T-cell (primary cell): ENCODE measurements at regions not wholly inside any gene's neighbourhood (a gene's known extent, or its start where the extent isn't known, plus 50 kb on each side); places are given as distances from the start of the nearest gene placed in this dataset.

Experiments
- ATAC-seq, 4 experiments: fragments of 200-7000 bp in 3 of 4; fragments of 150-1000 bp in 1 of 4; cut with Tn5 transposase; replicated peaks in 1 of 4; 1 replicate in 3 of 4; 2 replicates in 1 of 4; pipeline ENCODE4 v1.10.0; 2021; ENCODE audit warnings: moderate library complexity in 3 of 4, mild to moderate bottlenecking in 2 of 4, moderate number of reproducible peaks in 1 of 4
- CTCF ChIA-PET, 2 donors: fragments of 300-600 bp; sonication (Branson Sonifier 250); formaldehyde crosslinking; loops; one replicate each; lab custom pipeline; 2022; ENCODE audit warnings: antibody characterized with exemption in 2 of 2; lab: Charles Lee
- POLR2A ChIA-PET, 2 donors: fragments of 300-600 bp; sonication (Branson Sonifier 250); formaldehyde crosslinking; loops; one replicate each; lab custom pipeline; 2022; ENCODE audit warnings: antibody characterized with exemption in 2 of 2; lab: Charles Lee
- DNase-seq, 35 experiments: peaks; one replicate each; pipeline versions ENCODE4 v3.0.0 to v3.0.0-alpha.2; 2013 to 2023
- H3K27ac ChIP-seq: one replicate; pipeline ENCODE4 v1.5.1; 2013; ENCODE audit warnings: low read length
- H3K27me3 ChIP-seq, 2 experiments: replicated peaks in 1 of 2; 1 replicate in 1 of 2; 2 replicates in 1 of 2; pipeline versions ENCODE4 v1.6.1 to v1.7.0; 2013; ENCODE audit warnings: low read length in 1 of 2, mixed read lengths in 1 of 2; ENCODE audit not compliant: control insufficient read depth in 2 of 2, insufficient read depth in 2 of 2; ENCODE audit errors: extremely low read depth in 1 of 2
- H3K36me3 ChIP-seq, 2 donors: 1 replicate in 1 of 2; 2 replicates in 1 of 2; pipeline versions ENCODE4 v1.6.1 to v1.7.0; 2013; ENCODE audit warnings: low read length in 1 of 2; ENCODE audit not compliant: control insufficient read depth in 2 of 2, insufficient read depth in 1 of 2; ENCODE audit errors: extremely low read depth in 1 of 2
- H3K4me1 ChIP-seq, 2 experiments: 1 replicate in 1 of 2; 2 replicates in 1 of 2; pipeline versions ENCODE4 v1.6.1 to v1.7.0; 2013; ENCODE audit warnings: low read length in 2 of 2, mixed read lengths in 1 of 2; ENCODE audit not compliant: insufficient read depth in 2 of 2, control insufficient read depth in 1 of 2; ENCODE audit errors: extremely low read depth in 1 of 2
- H3K4me3 ChIP-seq, 2 donors: 1 replicate in 1 of 2; 2 replicates in 1 of 2; pipeline versions ENCODE4 v1.5.1 to v1.7.0; 2013; ENCODE audit warnings: mild to moderate bottlenecking in 2 of 2, low read length in 1 of 2, moderate library complexity in 1 of 2; ENCODE audit not compliant: control insufficient read depth in 1 of 2; ENCODE audit errors: extremely low read depth in 1 of 2
- H3K9me3 ChIP-seq: 2 replicates; pipeline ENCODE4 v1.7.0; 2013
- H3K27ac Mint-ChIP-seq, 2 donors: one replicate each; pipeline ENCODE4 v1.8.0; 2020 to 2021; ENCODE audit warnings: mild to moderate bottlenecking in 2 of 2, mixed read lengths in 2 of 2
- H3K27me3 Mint-ChIP-seq, 2 donors: one replicate each; pipeline ENCODE4 v1.8.0; 2021 to 2022; ENCODE audit warnings: mixed read lengths in 2 of 2
- H3K36me3 Mint-ChIP-seq: one replicate; pipeline ENCODE4 v1.8.0; 2021; ENCODE audit warnings: mixed read lengths
- H3K4me1 Mint-ChIP-seq, 3 donors: one replicate each; pipeline ENCODE4 v1.8.0; 2020 to 2022; ENCODE audit warnings: mixed read lengths in 3 of 3, mild to moderate bottlenecking in 1 of 3
- H3K4me3 Mint-ChIP-seq, 3 donors: one replicate each; pipeline ENCODE4 v1.8.0; 2020 to 2022; ENCODE audit warnings: mild to moderate bottlenecking in 3 of 3, mixed read lengths in 3 of 3, moderate library complexity in 3 of 3
- H3K9me3 Mint-ChIP-seq, 3 donors: one replicate each; pipeline ENCODE4 v1.8.0; 2020 to 2022; ENCODE audit warnings: mixed read lengths in 3 of 3
- WGBS: methylation state at CpG from one replicate; pipeline ENCODE4 v1.1.5; 2013; ENCODE audit warnings: missing lambda C conversion rate; ENCODE audit not compliant: insufficient coverage; 5-methylcytosine and 5-hydroxymethylcytosine counted together

DNA sequence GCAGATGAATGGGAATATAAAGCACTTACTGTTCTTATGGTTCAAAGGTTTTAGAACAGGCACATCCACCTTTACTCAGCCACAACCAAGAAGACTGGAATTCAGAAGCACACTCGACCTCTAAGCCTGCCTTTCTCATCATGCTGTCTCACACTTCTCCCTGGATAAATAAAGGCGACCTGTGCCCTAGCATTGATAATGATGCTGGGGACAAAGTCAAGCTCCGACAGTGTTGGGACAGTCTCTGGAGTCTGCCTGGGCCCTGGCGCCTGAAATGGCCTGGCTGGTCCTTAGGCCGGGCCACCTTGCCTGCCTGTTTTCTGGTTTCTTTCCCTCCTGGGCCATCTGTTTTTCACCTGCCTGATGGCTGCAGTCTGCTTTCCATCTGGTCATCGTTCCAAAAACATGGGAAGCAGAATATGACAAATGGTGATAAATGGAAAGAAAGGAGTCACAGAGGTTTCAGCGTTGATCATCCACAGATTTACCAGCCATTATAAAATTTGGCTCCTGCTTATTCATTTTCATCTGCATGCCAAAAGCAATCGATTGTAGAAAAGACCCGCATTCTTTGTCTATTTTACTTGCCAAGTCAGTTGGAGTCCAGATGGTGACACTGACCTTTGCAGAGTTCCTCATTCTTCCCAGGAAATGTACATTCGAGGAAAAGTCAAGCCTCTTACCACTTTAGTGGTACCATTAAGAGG lies 91.2 kb upstream of the KCNJ15 start:
- peaks cover 0 to 6% of the 10 kb centered on the region in 2 donors for H3K27me3 Mint-ChIP-seq
- no peaks in the 10 kb centered on the region for H3K9me3 Mint-ChIP-seq
- no peak overlapping the region for H3K27ac Mint-ChIP-seq
- no peaks in the 10 kb centered on the region for H3K36me3 Mint-ChIP-seq
- ATAC-seq (no peak), DNase-seq (no peak)
- H3K4me1 ChIP-seq = no peaks in the 10 kb centered on the region
- H3K4me3 Mint-ChIP-seq = no peak overlapping the region
- H3K36me3 ChIP-seq = no peaks in the 10 kb centered on the region
- peaks cover 0 to 3% of the 10 kb centered on the region in 2 experiments for H3K27me3 ChIP-seq
- CTCF ChIA-PET = no interaction called here
- POLR2A ChIA-PET = no interaction called here
- no peak overlapping the region for H3K27ac ChIP-seq
- WGBS = 86% methylated on average over 7 of the region's 10 CpGs
- no peaks in the 10 kb centered on the region for H3K9me3 ChIP-seq
- H3K4me1 Mint-ChIP-seq = no peaks in the 10 kb centered on the region
- H3K4me3 ChIP-seq = no peak overlapping the region

DNA sequence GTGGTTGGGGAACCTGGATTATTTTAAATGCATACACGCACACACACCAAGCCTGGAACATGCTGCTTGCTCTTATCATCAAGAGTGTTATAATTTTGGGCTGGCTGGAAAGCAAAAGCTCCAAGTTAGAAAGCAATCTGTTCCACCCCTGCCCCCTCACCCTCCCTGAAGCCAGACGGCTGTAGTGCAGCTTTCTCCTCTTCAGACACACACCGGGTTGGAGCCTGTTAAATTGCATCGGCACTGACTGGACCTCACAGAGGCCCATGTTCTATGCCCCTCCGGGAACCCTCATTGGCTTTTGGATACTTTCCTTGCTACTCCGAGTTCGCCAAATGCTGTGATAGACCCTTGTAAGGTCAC lies 90.6 kb upstream of the KCNJ15 start:
- no peak for DNase-seq

DNA sequence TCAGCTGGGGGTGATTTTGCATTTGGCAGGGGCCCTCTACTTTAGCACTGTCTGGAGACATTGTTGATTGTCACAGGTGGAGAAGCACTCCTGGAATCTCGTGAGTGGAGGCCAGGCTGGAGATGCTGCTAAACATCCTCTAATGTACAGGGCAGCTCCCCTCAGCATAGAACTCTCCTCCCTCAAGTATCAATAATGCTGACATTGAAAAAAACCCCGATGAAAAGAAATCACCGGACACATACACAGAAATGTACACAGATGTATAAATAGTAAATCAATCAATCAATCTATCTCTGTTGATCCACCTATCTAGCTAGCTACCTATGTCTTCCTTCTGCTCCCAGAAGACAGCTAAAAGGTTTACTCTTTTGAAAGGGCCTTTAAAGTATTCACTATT lies 89.4 kb upstream of the KCNJ15 start:
- no peaks in the 10 kb centered on the region for H3K36me3 ChIP-seq
- WGBS = 80% methylated on average over 1 of the region's 3 CpGs
- H3K27ac Mint-ChIP-seq = no peak overlapping the region
- H3K4me3 Mint-ChIP-seq = no peak overlapping the region
- ATAC-seq (no peak), DNase-seq (no peak)
- H3K36me3 Mint-ChIP-seq = no peaks in the 10 kb centered on the region
- H3K9me3 Mint-ChIP-seq = no peaks in the 10 kb centered on the region
- H3K27me3 ChIP-seq = peaks cover 0 to 3% of the 10 kb centered on the region in 2 experiments
- no peaks in the 10 kb centered on the region for H3K4me1 ChIP-seq
- peaks cover 0 to 10% of the 10 kb centered on the region in 2 donors for H3K27me3 Mint-ChIP-seq
- no peaks in the 10 kb centered on the region for H3K9me3 ChIP-seq
- H3K27ac ChIP-seq = no peak overlapping the region
- CTCF ChIA-PET = no interaction called here
- H3K4me3 ChIP-seq = no peak overlapping the region
- POLR2A ChIA-PET = no interaction called here
- H3K4me1 Mint-ChIP-seq = no peaks in the 10 kb centered on the region

More for the DNA sequence above, 90.6 kb upstream of the KCNJ15 start:
- Mint-ChIP-seq H3K27ac (no peak overlapping the region), H3K9me3 (no peaks in the 10 kb centered on the region), H3K4me1 (no peaks in the 10 kb centered on the region), H3K27me3 (peaks cover 0 to 6% of the 10 kb centered on the region in 2 donors), H3K36me3 (no peaks in the 10 kb centered on the region), H3K4me3 (no peak overlapping the region)
- ATAC-seq = no peak
- Histone ChIP-seq H3K36me3 (no peaks in the 10 kb centered on the region), H3K9me3 (no peaks in the 10 kb centered on the region), H3K27ac (no peak overlapping the region), H3K27me3 (peaks cover 0 to 3% of the 10 kb centered on the region in 2 experiments), H3K4me3 (no peak overlapping the region), H3K4me1 (no peaks in the 10 kb centered on the region)
- ChIA-PET POLR2A (no interaction called here), CTCF (interaction anchor here in 1 of 2 donors (0.5 kb wide), 1 partner anchor 181 kb away, joined by 5 read pairs; no protein-coding TSS in a partner anchor)
- 71% methylated on average over 3 of the region's 7 CpGs for WGBS

DNA sequence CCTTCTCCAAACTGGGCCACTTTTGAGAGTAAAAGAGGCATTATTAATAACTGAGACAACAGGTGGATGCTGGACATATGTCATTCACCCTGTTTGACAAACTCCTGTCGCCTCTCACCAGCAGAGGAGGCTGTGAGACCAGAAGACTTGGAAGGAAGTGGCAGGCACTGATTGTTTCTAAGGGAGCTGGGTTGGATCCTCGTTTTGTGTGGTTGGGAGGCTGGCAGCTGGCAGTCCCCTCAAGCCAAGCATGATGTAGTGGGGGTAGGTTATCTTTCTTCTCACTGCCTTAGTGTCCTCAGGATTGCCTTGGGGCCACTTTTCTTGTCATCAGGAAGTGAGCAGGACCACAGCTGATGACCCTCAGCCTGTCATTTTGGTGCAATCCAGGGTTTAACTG lies 86.5 kb upstream of the KCNJ15 start:
- Histone ChIP-seq H3K4me3 (no peak overlapping the region), H3K9me3 (no peaks in the 10 kb centered on the region), H3K36me3 (no peaks in the 10 kb centered on the region), H3K27ac (no peak overlapping the region), H3K27me3 (peaks cover 0 to 3% of the 10 kb centered on the region in 2 experiments), H3K4me1 (no peaks in the 10 kb centered on the region)
- Mint-ChIP-seq H3K4me3 (no peak overlapping the region), H3K4me1 (no peaks in the 10 kb centered on the region), H3K36me3 (no peaks in the 10 kb centered on the region), H3K27me3 (peaks cover 0 to 3% of the 10 kb centered on the region in 2 donors), H3K9me3 (no peaks in the 10 kb centered on the region), H3K27ac (no peak overlapping the region)
- ATAC-seq = no peak
- no CpG with 5 or more reads among the region's 2 CpGs for WGBS
- ChIA-PET POLR2A (no interaction called here), CTCF (interaction anchor here in 1 of 2 donors (0.8 to 1.4 kb wide), 2 partner anchors 47 to 182 kb away, joined by 3 to 6 read pairs; no protein-coding TSS in a partner anchor)
- peak in 3 of 35 experiments; percentile 2 to 14 (median 11) for DNase-seq

DNA sequence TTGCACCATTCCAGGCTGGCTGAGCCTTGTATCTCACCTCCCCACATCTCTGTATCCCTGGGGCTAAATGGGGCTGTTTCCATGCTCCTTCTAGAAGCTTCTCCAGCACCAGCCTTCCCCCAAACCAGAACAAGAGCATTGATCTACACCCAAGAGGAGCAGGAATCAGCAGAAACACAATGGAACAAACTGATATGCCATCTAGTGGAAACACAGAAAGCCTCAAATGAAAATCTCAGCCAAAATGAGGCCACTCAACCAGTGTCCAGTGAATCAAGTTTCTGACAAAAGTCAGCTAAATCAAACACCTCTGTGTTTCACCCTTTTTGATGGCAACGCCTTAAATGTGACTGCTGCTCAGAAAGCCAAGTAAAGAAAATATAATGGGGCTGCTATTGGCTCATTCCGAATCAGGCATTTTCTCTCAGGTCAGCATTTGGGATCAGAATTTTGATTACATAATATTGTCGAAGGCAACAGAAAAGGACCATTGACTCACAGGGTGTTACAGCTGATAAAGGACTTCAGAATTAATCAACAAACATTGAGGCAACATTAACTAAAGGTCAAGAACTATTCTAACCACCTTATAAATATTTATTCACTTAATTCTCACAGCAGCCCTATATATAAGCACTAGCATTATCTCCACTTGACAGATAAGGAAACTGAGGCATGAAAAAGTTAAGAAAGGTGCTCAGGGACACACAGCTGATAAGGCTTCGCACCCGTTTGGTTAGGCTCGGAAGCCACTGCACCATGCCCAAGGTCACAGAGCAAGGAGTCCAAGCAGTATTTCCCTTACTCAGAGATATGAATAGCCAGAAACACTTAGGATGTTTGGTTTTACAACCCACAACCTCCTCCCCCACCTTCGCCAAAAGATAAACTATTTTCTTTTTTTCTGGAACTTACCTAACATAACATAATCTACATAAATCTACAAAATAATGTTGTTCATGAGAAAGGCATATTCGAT lies 85.8 kb upstream of the KCNJ15 start:
- WGBS = 85% methylated on average over 4 of the region's 8 CpGs
- Histone ChIP-seq H3K4me3 (no peak overlapping the region), H3K9me3 (no peaks in the 10 kb centered on the region), H3K27ac (no peak overlapping the region), H3K27me3 (peaks cover 0 to 3% of the 10 kb centered on the region in 2 experiments), H3K36me3 (no peaks in the 10 kb centered on the region), H3K4me1 (no peaks in the 10 kb centered on the region)
- H3K4me3 Mint-ChIP-seq = no peak overlapping the region
- H3K36me3 Mint-ChIP-seq = no peaks in the 10 kb centered on the region
- H3K27ac Mint-ChIP-seq = no peak overlapping the region
- no peaks in the 10 kb centered on the region for H3K9me3 Mint-ChIP-seq
- no peak for ATAC-seq
- H3K4me1 Mint-ChIP-seq = no peaks in the 10 kb centered on the region
- H3K27me3 Mint-ChIP-seq = peaks cover 0 to 3% of the 10 kb centered on the region in 2 donors
- POLR2A ChIA-PET = no interaction called here
- CTCF ChIA-PET = interaction anchor here in 1 of 2 donors (0.8 to 1.4 kb wide), 2 partner anchors 46 to 182 kb away, joined by 3 to 6 read pairs; no protein-coding TSS in a partner anchor
- no peak for DNase-seq

DNA sequence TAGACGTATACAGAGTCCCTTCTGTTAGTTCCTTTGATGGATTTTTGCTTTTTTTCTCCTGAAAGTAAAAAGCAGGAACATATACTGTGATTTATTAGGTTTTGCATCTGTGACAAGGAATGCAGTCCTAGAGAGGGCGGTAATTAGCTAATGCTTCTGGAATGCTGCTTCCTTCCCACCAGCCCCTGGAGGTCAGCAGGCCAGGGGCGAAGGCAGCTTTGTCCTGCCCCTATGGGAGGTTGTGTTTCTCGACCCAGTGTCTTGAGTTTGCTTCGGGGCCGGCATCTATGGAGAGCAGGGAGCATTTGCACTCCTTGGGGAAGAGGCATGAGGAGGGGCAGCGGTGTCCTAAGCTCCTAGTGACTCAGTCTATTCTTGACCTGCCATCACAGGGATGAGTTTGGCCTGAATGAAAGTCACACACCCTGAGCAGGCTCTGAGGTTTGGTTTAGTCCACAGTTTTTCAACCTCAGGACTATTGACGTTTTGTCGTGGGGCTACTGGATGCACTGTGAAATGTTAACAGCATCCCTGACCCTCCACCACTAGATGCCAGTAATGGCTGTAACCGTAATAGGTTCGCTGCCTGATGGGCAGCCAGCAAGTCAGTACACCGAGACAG lies 85.0 kb upstream of the KCNJ15 start:
- Mint-ChIP-seq H3K36me3 (no peaks in the 10 kb centered on the region), H3K9me3 (no peaks in the 10 kb centered on the region), H3K4me3 (no peak overlapping the region), H3K27ac (no peak overlapping the region), H3K4me1 (no peaks in the 10 kb centered on the region), H3K27me3 (peaks cover 0 to 3% of the 10 kb centered on the region in 2 donors)
- Histone ChIP-seq H3K36me3 (no peaks in the 10 kb centered on the region), H3K4me3 (no peak overlapping the region), H3K27me3 (peaks cover 0 to 3% of the 10 kb centered on the region in 2 experiments), H3K9me3 (no peaks in the 10 kb centered on the region), H3K27ac (no peak overlapping the region), H3K4me1 (no peaks in the 10 kb centered on the region)
- peak in 1 of 35 experiments; percentile 1 for DNase-seq
- ATAC-seq = no peak
- ChIA-PET CTCF (no interaction called here), POLR2A (interaction anchor here in 1 of 2 donors (0.6 kb wide), 1 partner anchor 43 kb away, joined by 3 read pairs; no protein-coding TSS in a partner anchor)
- 65% methylated on average over 10 of the region's 12 CpGs for WGBS
